NK-92 (cell line): ENCODE measurements at regions not wholly inside any gene's neighbourhood (a gene's known extent, or its start where the extent isn't known, plus 50 kb on each side); places are given as distances from the start of the nearest gene placed in this dataset.
"Not testable (repeated sequence)": the region's sequence is repeated elsewhere in the genome, so short reads cannot be mapped to it uniquely, and the experiment has no call there.

Experiments
- DNase-seq: peaks from one replicate; lab custom pipeline; 2025; ENCODE audit not compliant: unreplicated experiment; lab: John Stamatoyannopoulos, UW

GRCh38 chr2:16034151-16034974 is 94.0 kb downstream of the MYCN start:
- no peak for DNase-seq

- DNase-seq = no peak
Measured at GRCh38 chr2:16033032-16033293, 92.6 kb downstream of the MYCN start.

GRCh38 chr2:16032282-16033031 is 92.1 kb downstream of the MYCN start:
- DNase-seq = no peak

- no peak for DNase-seq
Measured at GRCh38 chr2:16031848-16032159, 91.5 kb downstream of the MYCN start.

- no peak for DNase-seq
Measured at GRCh38 chr2:16031058-16031847, 90.9 kb downstream of the MYCN start.

GRCh38 chr2:16030206-16031057 is 90.1 kb downstream of the MYCN start:
- no peak for DNase-seq

GRCh38 chr2:16028644-16029043 is 88.3 kb downstream of the MYCN start:
- no peak for DNase-seq

GRCh38 chr2:16026816-16027501 is 86.6 kb downstream of the MYCN start:
- DNase-seq = no peak

GRCh38 chr2:16025876-16026640 is 85.7 kb downstream of the MYCN start:
- no peak for DNase-seq

GRCh38 chr2:16025211-16025875 is 85.0 kb downstream of the MYCN start:
- DNase-seq = no peak

- DNase-seq = not testable (repeated sequence)
Measured at GRCh38 chr2:16024628-16025027, 84.3 kb downstream of the MYCN start.

GRCh38 chr2:16023506-16024360 is 83.4 kb downstream of the MYCN start:
- no peak for DNase-seq

GRCh38 chr2:16022548-16023240 is 82.3 kb downstream of the MYCN start:
- DNase-seq = no peak

- DNase-seq = no peak
Measured at GRCh38 chr2:16021611-16022363, 81.4 kb downstream of the MYCN start.

GRCh38 chr2:16020389-16021008 is 80.1 kb downstream of the MYCN start:
- no peak for DNase-seq

GRCh38 chr2:16019617-16020351 is 79.4 kb downstream of the MYCN start:
- DNase-seq = no peak
